ENCODE measurements at regions not wholly inside any gene's neighbourhood (a gene's known extent, or its start where the extent isn't known, plus 50 kb on each side); places are given as distances from the start of the nearest gene placed in this dataset.

DNA sequence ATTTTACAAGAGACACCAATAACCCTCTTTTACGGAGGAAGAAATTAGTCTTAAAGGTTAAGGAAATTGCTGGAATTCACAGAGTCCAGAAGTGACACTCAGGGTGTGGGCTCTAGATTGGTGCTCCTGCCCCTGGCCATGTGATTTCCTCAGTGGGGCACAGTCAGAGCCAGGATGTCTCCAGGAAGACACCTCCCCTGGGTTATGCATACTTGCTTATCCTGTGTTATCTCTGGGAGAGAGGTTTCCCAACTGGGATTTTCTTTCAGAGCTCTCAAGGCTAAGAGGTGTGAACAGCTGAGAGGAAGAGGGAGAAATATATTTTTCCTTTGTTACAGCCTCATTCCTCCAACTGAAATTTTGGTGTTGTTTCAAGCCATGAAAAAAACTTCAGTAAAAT lies 125.6 kb upstream of the CELF4 start:
- Histone ChIP-seq H3K27me3 (no peaks in the 10 kb centered on the region), H3K4me3 (no peak overlapping the region), H3K36me3 (no peaks in the 10 kb centered on the region), H3K27ac (no peak overlapping the region), H3K4me1 (ENCODE audit: insufficient read depth) (no peaks in the 10 kb centered on the region), H3K9me3 (no peaks in the 10 kb centered on the region)
- 53 to 80% (median 69%) methylated on average over 1 of the region's 1 CpG for WGBS, 3 donors
- no peak for DNase-seq
- intact Hi-C loops (cut with DNase I): no loop called here
- TF ChIP-seq POLR2A (IDR thresholded peaks at IDR 0.05) (no peak), EP300 (IDR thresholded peaks at IDR 0.05) (no peak)
- TF ChIP-seq, protein P1, sequence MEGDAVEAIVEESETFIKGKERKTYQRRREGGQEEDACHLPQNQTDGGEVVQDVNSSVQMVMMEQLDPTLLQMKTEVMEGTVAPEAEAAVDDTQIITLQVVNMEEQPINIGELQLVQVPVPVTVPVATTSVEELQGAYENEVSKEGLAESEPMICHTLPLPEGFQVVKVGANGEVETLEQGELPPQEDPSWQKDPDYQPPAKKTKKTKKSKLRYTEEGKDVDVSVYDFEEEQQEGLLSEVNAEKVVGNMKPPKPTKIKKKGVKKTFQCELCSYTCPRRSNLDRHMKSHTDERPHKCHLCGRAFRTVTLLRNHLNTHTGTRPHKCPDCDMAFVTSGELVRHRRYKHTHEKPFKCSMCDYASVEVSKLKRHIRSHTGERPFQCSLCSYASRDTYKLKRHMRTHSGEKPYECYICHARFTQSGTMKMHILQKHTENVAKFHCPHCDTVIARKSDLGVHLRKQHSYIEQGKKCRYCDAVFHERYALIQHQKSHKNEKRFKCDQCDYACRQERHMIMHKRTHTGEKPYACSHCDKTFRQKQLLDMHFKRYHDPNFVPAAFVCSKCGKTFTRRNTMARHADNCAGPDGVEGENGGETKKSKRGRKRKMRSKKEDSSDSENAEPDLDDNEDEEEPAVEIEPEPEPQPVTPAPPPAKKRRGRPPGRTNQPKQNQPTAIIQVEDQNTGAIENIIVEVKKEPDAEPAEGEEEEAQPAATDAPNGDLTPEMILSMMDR (IDR thresholded peaks at IDR 0.05): no peak

- no peaks in the 10 kb centered on the region for H3K4me1 ChIP-seq (ENCODE audit: insufficient read depth)
- H3K27ac ChIP-seq: no peak overlapping the region
- no peaks in the 10 kb centered on the region for H3K27me3 ChIP-seq
- no peak overlapping the region for H3K4me3 ChIP-seq
- WGBS, 3 donors: 95 to 97% (median 96%) methylated on average over 1 of the region's 1 CpG
- DNase-seq: no peak
- H3K9me3 ChIP-seq: no peaks in the 10 kb centered on the region
- no peaks in the 10 kb centered on the region for H3K36me3 ChIP-seq
- intact Hi-C loops (cut with DNase I): loop anchor here in 1 of 4 donors (5.0 kb wide), 1 partner anchor 53 kb away; no protein-coding TSS in a partner anchor
- TF ChIP-seq, protein P1 (IDR thresholded peaks at IDR 0.05): no peak
- TF ChIP-seq POLR2A (IDR thresholded peaks at IDR 0.05): no peak
- no peak for TF ChIP-seq EP300 (IDR thresholded peaks at IDR 0.05)
These were observed 124.2 kb upstream of the CELF4 start for GRCh38 chr18:37689841-37690240.

DNA sequence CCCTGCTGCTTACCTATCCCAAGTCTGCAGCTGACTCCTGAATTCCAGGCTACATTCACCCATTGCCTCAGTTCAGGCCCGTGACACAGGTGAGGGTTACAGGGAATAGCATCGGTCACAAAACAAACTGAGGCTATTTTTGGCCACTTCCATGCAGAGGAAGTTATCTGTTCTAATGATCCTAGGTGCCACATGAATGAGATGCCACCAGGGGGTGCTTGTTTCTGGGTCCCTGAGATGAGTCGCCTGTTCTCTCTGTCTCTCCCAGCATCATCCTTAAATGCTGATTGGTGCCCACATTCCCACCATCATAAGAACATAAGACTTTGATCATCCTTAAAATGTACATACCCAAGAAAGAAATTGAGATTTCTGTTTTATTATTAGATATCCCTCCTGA lies 119.0 kb upstream of the CELF4 start:
- no peak for DNase-seq
- no peaks in the 10 kb centered on the region for H3K4me1 ChIP-seq (ENCODE audit: insufficient read depth)
- no peaks in the 10 kb centered on the region for H3K9me3 ChIP-seq
- H3K27me3 ChIP-seq: no peaks in the 10 kb centered on the region
- no peak overlapping the region for H3K27ac ChIP-seq
- no peaks in the 10 kb centered on the region for H3K36me3 ChIP-seq
- H3K4me3 ChIP-seq: no peak overlapping the region
- 82 to 86% (median 84%) methylated on average over 3 of the region's 3 CpGs for WGBS, 3 donors
- TF ChIP-seq EP300 (IDR thresholded peaks at IDR 0.05) (no peak), POLR2A (IDR thresholded peaks at IDR 0.05) (no peak)
- TF ChIP-seq, protein P1 (IDR thresholded peaks at IDR 0.05): no peak
- intact Hi-C loops (cut with DNase I): no loop called here

DNA sequence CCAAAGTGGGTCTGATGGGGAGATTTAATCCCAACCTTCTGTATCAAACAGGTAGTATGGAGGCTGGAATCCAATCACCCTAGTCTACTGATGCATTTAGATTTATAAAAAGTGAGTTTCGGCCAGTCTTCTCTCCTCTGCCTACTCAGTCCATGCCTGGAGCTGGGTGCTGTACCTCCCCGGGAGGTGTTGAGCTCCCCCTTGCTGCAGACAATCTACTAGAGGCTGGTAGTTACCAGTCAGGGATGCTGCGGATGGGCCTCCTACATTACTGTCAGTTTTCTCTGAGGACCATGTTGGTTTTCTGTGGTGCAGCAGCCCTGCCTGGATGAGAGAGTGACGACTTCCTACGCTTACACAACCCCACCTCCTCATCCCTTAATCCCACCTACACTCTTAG lies 118.6 kb upstream of the CELF4 start:
- no peaks in the 10 kb centered on the region for H3K27me3 ChIP-seq
- no peak for TF ChIP-seq EP300 (IDR thresholded peaks at IDR 0.05)
- TF ChIP-seq POLR2A (IDR thresholded peaks at IDR 0.05): no peak
- TF ChIP-seq, protein P1 (IDR thresholded peaks at IDR 0.05): no peak
- H3K27ac ChIP-seq: no peak overlapping the region
- 82 to 92% (median 91%) methylated on average over 5 of the region's 5 CpGs for WGBS, 3 donors
- no peak overlapping the region for H3K4me3 ChIP-seq
- H3K4me1 ChIP-seq (ENCODE audit: insufficient read depth): no peaks in the 10 kb centered on the region
- no peaks in the 10 kb centered on the region for H3K9me3 ChIP-seq
- intact Hi-C loops (cut with DNase I): no loop called here
- no peaks in the 10 kb centered on the region for H3K36me3 ChIP-seq
- DNase-seq: no peak

- Histone ChIP-seq H3K27me3 (no peaks in the 10 kb centered on the region), H3K9me3 (no peaks in the 10 kb centered on the region), H3K27ac (no peak overlapping the region), H3K36me3 (no peaks in the 10 kb centered on the region), H3K4me1 (ENCODE audit: insufficient read depth) (no peaks in the 10 kb centered on the region), H3K4me3 (no peak overlapping the region)
- TF ChIP-seq, protein P1 (IDR thresholded peaks at IDR 0.05): no peak
- DNase-seq: no peak
- intact Hi-C loops (cut with DNase I): no loop called here
- WGBS, 3 donors: 48 to 55% (median 50%) methylated on average over 3 of the region's 3 CpGs
These were observed 115.3 kb upstream of the CELF4 start for GRCh38 chr18:37680911-37681310.

All from ovary (tissue), 7 donors.